Peyer's patch (tissue), 4 donors: ENCODE measurements at regions not wholly inside any gene's neighbourhood (a gene's known extent, or its start where the extent isn't known, plus 50 kb on each side); places are given as distances from the start of the nearest gene placed in this dataset.
"Not testable (repeated sequence)": the region's sequence is repeated elsewhere in the genome, so short reads cannot be mapped to it uniquely, and the experiment has no call there.

Experiments used
- POLR2A ChIP-seq, 2 donors: fragments of 450-650 bp; IDR thresholded peaks; one replicate each; pipeline ENCODE4 v1.5.1; 2017; ENCODE audit warnings: antibody characterized with exemption in 2 of 2, mild to moderate bottlenecking in 2 of 2, moderate library complexity in 2 of 2
- TF ChIP-seq, protein P1 (sequence below), 6 experiments: fragments of 450-650 bp in 4 of 6; fragments of 200-600 bp in 2 of 6; sonication (generic) in 1 of 6; IDR thresholded peaks; one replicate each; pipeline ENCODE4 v1.5.1; 2017 to 2019; ENCODE audit warnings: antibody characterized with exemption in 6 of 6, mild to moderate bottlenecking in 3 of 6, moderate library complexity in 1 of 6

DNA sequence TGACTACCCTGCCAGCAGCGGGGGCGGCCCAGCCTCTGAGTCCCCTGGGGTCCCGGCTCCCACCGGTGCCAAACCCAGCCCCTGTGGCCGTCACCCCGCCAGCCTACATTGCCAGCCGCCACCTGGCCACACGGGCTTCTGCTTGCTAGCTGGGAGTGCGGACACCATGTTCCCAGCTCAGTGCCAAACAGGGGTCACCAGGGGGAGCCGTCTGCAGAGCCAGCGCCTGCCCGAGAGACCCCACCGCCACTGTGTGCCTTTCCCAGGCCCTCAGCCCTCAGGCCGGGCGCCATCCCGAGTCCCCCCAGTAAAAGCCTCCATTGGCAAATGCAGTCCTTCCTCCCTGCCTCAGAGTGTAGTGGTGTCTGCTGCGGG, 3026.8 kb upstream of the TEKT4 start:
- TF ChIP-seq, protein P1, sequence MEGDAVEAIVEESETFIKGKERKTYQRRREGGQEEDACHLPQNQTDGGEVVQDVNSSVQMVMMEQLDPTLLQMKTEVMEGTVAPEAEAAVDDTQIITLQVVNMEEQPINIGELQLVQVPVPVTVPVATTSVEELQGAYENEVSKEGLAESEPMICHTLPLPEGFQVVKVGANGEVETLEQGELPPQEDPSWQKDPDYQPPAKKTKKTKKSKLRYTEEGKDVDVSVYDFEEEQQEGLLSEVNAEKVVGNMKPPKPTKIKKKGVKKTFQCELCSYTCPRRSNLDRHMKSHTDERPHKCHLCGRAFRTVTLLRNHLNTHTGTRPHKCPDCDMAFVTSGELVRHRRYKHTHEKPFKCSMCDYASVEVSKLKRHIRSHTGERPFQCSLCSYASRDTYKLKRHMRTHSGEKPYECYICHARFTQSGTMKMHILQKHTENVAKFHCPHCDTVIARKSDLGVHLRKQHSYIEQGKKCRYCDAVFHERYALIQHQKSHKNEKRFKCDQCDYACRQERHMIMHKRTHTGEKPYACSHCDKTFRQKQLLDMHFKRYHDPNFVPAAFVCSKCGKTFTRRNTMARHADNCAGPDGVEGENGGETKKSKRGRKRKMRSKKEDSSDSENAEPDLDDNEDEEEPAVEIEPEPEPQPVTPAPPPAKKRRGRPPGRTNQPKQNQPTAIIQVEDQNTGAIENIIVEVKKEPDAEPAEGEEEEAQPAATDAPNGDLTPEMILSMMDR (IDR thresholded peaks at IDR 0.05) = not testable (repeated sequence)
- not testable (repeated sequence) for TF ChIP-seq POLR2A (IDR thresholded peaks at IDR 0.05)
